ENCODE measurements at regions not wholly inside any gene's neighbourhood (a gene's known extent, or its start where the extent isn't known, plus 50 kb on each side); places are given as distances from the start of the nearest gene placed in this dataset.
A peak's percentile ranks its signal among the peaks of the same experiment; 100 is the strongest.

DNA sequence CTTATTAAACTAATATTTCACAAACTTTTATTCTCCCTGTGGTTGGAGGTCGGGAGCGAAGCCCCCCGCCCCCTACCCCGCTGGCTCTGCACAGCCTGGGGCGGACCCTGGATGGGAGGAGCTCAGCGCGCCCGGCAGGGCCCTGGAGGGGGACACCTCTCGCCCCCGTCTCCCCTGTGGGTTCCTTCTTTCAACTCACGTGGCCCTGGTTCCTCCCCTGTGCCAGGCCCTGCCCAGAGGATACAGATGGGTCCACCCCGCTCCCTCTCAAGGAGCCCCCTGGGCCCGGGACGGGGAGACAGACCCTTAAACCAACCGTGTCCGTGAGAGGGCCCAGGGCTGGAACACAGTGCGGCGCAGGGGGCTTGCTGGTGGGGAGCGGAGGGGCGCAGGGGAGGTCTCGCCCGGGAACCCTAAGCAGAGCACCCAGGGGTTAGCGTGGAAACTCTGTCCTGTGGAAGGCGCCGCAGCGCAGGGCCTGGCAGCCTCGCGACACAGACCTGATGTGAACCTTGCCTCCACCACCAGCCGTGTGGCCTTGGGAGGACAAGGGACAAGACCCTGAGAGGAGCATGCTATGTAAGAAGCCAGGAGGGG lies 103.7 kb upstream of the MVB12B start:
- DNase-seq (ENCODE audit: low spot score), result peak; percentile 31
- H4K20me1 ChIP-seq (replicated peaks; ENCODE audit: insufficient read depth), result no peaks in the 10 kb centered on the region

More for the DNA sequence above, 103.7 kb upstream of the MVB12B start:
- Histone ChIP-seq H3K79me2 (replicated peaks; ENCODE audit: insufficient read depth) (no peaks in the 10 kb centered on the region), H3K36me3 (ENCODE audit: insufficient read depth) (no peaks in the 10 kb centered on the region), H3K4me1 (ENCODE audit: insufficient read depth) (0 out of 2 replicates have a peak, but pooled peaks cover under 1% of the 10 kb centered on the region), H2AFZ (peak overlapping the region; percentile 95), H3F3A (replicated peaks; ENCODE audit: low read depth) (no peaks in the 10 kb centered on the region), H3K4me2 (peak overlapping the region; percentile 92), H3K9me2 (ENCODE audit: insufficient read depth) (no peaks in the 10 kb centered on the region), H3K4me3 (peak overlapping the region; percentile 76), H3K27me3 (ENCODE audit: insufficient read depth) (peaks cover 14% of the 10 kb centered on the region; the same call in 1 of the 2 replicates), H3K27ac (ENCODE audit: low read depth) (no peak overlapping the region)
- Mint-ChIP-seq H3K27me3 (ENCODE audit: insufficient read depth, low read depth, poor library complexity) (peaks cover 12% of the 10 kb centered on the region), H3K27ac (no peak overlapping the region), H3K36me3 (ENCODE audit: low read depth) (no peaks in the 10 kb centered on the region; the same call in 2 of the 3 replicates), H3K4me3 (peak overlapping the region; percentile 64; the same call in 2 of the 3 replicates), H3K4me1 (peaks cover 6% of the 10 kb centered on the region), H3K9me3 (peaks cover 9% of the 10 kb centered on the region; the same call in 2 of the 3 replicates)
- peak; percentile 62 for ATAC-seq
- TF ChIP-seq POLR2AphosphoS5 (IDR thresholded peaks at IDR 0.05; ENCODE audit: low read depth) (no peak), ZNF462 (CRISPR knock-in tag; IDR thresholded peaks at IDR 0.05) (no peak), CTCF (conservative IDR thresholded peaks at IDR 0.05; ENCODE audit: low read depth in 2 of 2) (0 out of 4 replicates have a peak, but pooled peaks of 1 of the 2 experiments have one; percentile 5)

Data from GM23338 (cell line).